GM12878 (cell line): ENCODE measurements at regions not wholly inside any gene's neighbourhood (a gene's known extent, or its start where the extent isn't known, plus 50 kb on each side); places are given as distances from the start of the nearest gene placed in this dataset.
A peak's percentile ranks its signal among the peaks of the same experiment; 100 is the strongest.

ENCODE experiments used
- ATAC-seq: fragments of 200-7000 bp; cut with Tn5 transposase; 3 replicates; pipeline ENCODE4 v1.9.1; 2020; ENCODE audit warnings: mild to moderate bottlenecking, moderate library complexity
- BruUV-seq: library from RNA; stranded (reverse); fragments of 400-500 nt; replicated peaks from 2 replicates; lab custom pipeline; 2021; lab: Mats Ljungman, UMichigan
- CTCF ChIA-PET: fragments of 300-600 bp; sonication (Branson Sonifier 250); formaldehyde crosslinking; extraction: SDS; loops from one replicate; lab custom pipeline; 2021; ENCODE audit warnings: inconsistent platforms; lab: Yijun Ruan, JAX
- POLR2A ChIA-PET: fragments of 350-600 bp; formaldehyde crosslinking; extraction: SDS; loops from one replicate; lab custom pipeline; 2021; ENCODE audit warnings: inconsistent platforms; lab: Charles Lee
- RAD21 ChIA-PET: fragments of 300-600 bp; sonication (Branson Sonifier 250); formaldehyde crosslinking; loops from one replicate; lab custom pipeline; 2023; ENCODE audit warnings: antibody characterized with exemption; ENCODE audit not compliant: unreplicated experiment; lab: Charles Lee
- SMC1A ChIA-PET: fragments of 300-600 bp; sonication (Branson Sonifier 250); formaldehyde crosslinking; loops from one replicate; lab custom pipeline; 2023; ENCODE audit not compliant: unreplicated experiment, uncharacterized antibody; lab: Charles Lee
- DNase-seq: peaks from one replicate; pipeline ENCODE4 v3.0.0-alpha.2; 2011; ENCODE audit warnings: low read depth, low spot score
- FAIRE-seq: peaks from 3 replicates; lab custom pipeline; 2011; peaks lifted over from hg19 to GRCh38; lab: Jason Lieb, UNC
- H2AFZ ChIP-seq: 2 replicates; pipeline ENCODE4 v1.6.0; 2011; ENCODE audit warnings: low read depth, low read length, control low read depth; ENCODE audit not compliant: control insufficient read depth
- H3K27ac ChIP-seq: 2 replicates; pipeline ENCODE4 v1.5.1; 2011; ENCODE audit warnings: control low read depth; ENCODE audit not compliant: control insufficient read depth, insufficient read depth
- H3K27me3 ChIP-seq, 2 experiments: replicated peaks in 1 of 2; 2 replicates each; pipeline versions ENCODE4 v1.6.0 to v1.6.1; 2011; ENCODE audit warnings: low read length in 1 of 2; ENCODE audit not compliant: control insufficient read depth in 2 of 2, insufficient read depth in 2 of 2
- H3K36me3 ChIP-seq, 2 experiments: 2 replicates each; pipeline ENCODE4 v1.5.1; 2011; ENCODE audit warnings: low read length in 1 of 2; ENCODE audit not compliant: control insufficient read depth in 2 of 2, insufficient read depth in 2 of 2
- H3K4me1 ChIP-seq: 2 replicates; pipeline ENCODE4 v1.6.1; 2011; ENCODE audit warnings: mild to moderate bottlenecking, low read length, moderate library complexity, mixed read lengths; ENCODE audit not compliant: control insufficient read depth, insufficient read depth
- H3K4me2 ChIP-seq: 2 replicates; pipeline ENCODE4 v1.6.0; 2011; ENCODE audit warnings: control low read depth; ENCODE audit not compliant: control insufficient read depth, insufficient read depth
- H3K4me3 ChIP-seq: fragments of 200-600 bp; sonication (generic); 2 replicates; pipeline ENCODE4 v1.5.1; 2016
- H3K79me2 ChIP-seq: 2 replicates; pipeline ENCODE4 v1.6.0; 2011; ENCODE audit warnings: low read length; ENCODE audit not compliant: control insufficient read depth, insufficient read depth
- H3K9ac ChIP-seq: 2 replicates; pipeline ENCODE4 v1.8.0; 2011; ENCODE audit warnings: low read length, control low read depth, mixed read lengths; ENCODE audit not compliant: control insufficient read depth, insufficient read depth
- H3K9me3 ChIP-seq: replicated peaks from 3 replicates; pipeline ENCODE4 v1.5.1; 2011; ENCODE audit warnings: mild to moderate bottlenecking, low read length; ENCODE audit not compliant: control insufficient read depth, insufficient read depth
- H4K20me1 ChIP-seq: 2 replicates; pipeline ENCODE4 v1.6.0; 2011; ENCODE audit not compliant: control insufficient read depth, insufficient read depth
- ASH2L ChIP-seq: fragments of 300-600, 200-600 bp; sonication (generic); IDR thresholded peaks from 2 replicates; pipeline ENCODE4 v1.6.1; 2017; ENCODE audit warnings: low read depth, mild to moderate bottlenecking, borderline replicate concordance
- BCL3 ChIP-seq: IDR thresholded peaks from 2 replicates; pipeline ENCODE4 v1.6.1; 2011; ENCODE audit warnings: borderline replicate concordance, low read depth, mild to moderate bottlenecking, moderate library complexity, low read length; ENCODE audit not compliant: insufficient read depth, poor library complexity, severe bottlenecking
- BRCA1 ChIP-seq: IDR thresholded peaks from 2 replicates; pipeline ENCODE4 v1.6.1; 2011; ENCODE audit warnings: low read depth, low read length, improper control_type of control experiment
- CHD4 ChIP-seq: fragments of 200-600 bp; sonication (generic); IDR thresholded peaks from 2 replicates; pipeline ENCODE4 v1.6.1; 2016; ENCODE audit warnings: mild to moderate bottlenecking
- ESRRA ChIP-seq: IDR thresholded peaks from 2 replicates; pipeline ENCODE4 v1.6.1; 2012; ENCODE audit warnings: mild to moderate bottlenecking, low read length, improper control_type of control experiment
- GATAD2B ChIP-seq: fragments of 450-650 bp; conservative IDR thresholded peaks from 2 replicates; pipeline ENCODE4 v1.6.1; 2017; ENCODE audit warnings: low read depth, mild to moderate bottlenecking, moderate library complexity
- HDAC2 ChIP-seq: fragments of 200-600 bp; sonication (generic); IDR thresholded peaks from 2 replicates; pipeline ENCODE4 v1.6.1; 2017
- KDM1A ChIP-seq: fragments of 200-600 bp; sonication (generic); IDR thresholded peaks from 2 replicates; pipeline ENCODE4 v1.6.1; 2016; ENCODE audit warnings: borderline replicate concordance
- MAX ChIP-seq: IDR thresholded peaks from 2 replicates; pipeline ENCODE4 v1.6.1; 2012; ENCODE audit warnings: low read depth, low read length, improper control_type of control experiment
- MYC ChIP-seq: IDR thresholded peaks from 2 replicates; pipeline ENCODE4 v1.6.1; 2011; ENCODE audit warnings: mild to moderate bottlenecking, low read length, moderate library complexity, inconsistent platforms; ENCODE audit not compliant: insufficient read depth, insufficient replicate concordance, insufficient read length, severe bottlenecking
- NR2C2 ChIP-seq: IDR thresholded peaks from 2 replicates; pipeline ENCODE4 v1.6.1; 2011; ENCODE audit warnings: borderline replicate concordance, low read depth; ENCODE audit not compliant: control insufficient read depth, insufficient read length
- PAX8 ChIP-seq: fragments of 450-650 bp; IDR thresholded peaks from 2 replicates; pipeline ENCODE4 v1.6.1; 2017; ENCODE audit warnings: mild to moderate bottlenecking, moderate library complexity
- POLR2A ChIP-seq: IDR thresholded peaks from 2 replicates; pipeline ENCODE4 v1.6.1; 2011; ENCODE audit warnings: low read depth, mild to moderate bottlenecking, low read length
- PRDM15 ChIP-seq: fragments of 450-650 bp; formaldehyde crosslinking; IDR thresholded peaks from 2 replicates; pipeline ENCODE4 v1.4.0; 2020; ENCODE audit warnings: mild to moderate bottlenecking, moderate library complexity
- RUNX3 ChIP-seq: IDR thresholded peaks from 2 replicates; pipeline ENCODE4 v1.6.1; 2012; ENCODE audit warnings: low read length, inconsistent platforms
- SIX5 ChIP-seq: IDR thresholded peaks from 2 replicates; pipeline ENCODE4 v1.6.1; 2011; ENCODE audit warnings: mild to moderate bottlenecking, low read depth, low read length, moderate library complexity; ENCODE audit not compliant: severe bottlenecking
- SMARCA5 ChIP-seq: fragments of 450-650 bp; IDR thresholded peaks from 2 replicates; pipeline ENCODE4 v1.6.1; 2017; ENCODE audit warnings: mild to moderate bottlenecking
- SMC3 ChIP-seq: IDR thresholded peaks from 2 replicates; pipeline ENCODE4 v1.6.1; 2011; ENCODE audit warnings: low read length, improper control_type of control experiment, borderline replicate concordance
- SREBF2 ChIP-seq: IDR thresholded peaks from 2 replicates; pipeline ENCODE4 v1.6.1; 2012; ENCODE audit warnings: mild to moderate bottlenecking, low read length
- TCF3 ChIP-seq: IDR thresholded peaks from 2 replicates; pipeline ENCODE4 v1.6.1; 2012; ENCODE audit warnings: low read depth, mild to moderate bottlenecking, low read length, borderline replicate concordance; ENCODE audit not compliant: insufficient read depth
- TCF7 ChIP-seq: IDR thresholded peaks from 2 replicates; pipeline ENCODE4 v1.6.1; 2014; ENCODE audit warnings: antibody characterized with exemption, borderline replicate concordance
- ZSCAN29 ChIP-seq: fragments of 450-650 bp; IDR thresholded peaks from 2 replicates; pipeline ENCODE4 v1.6.1; 2017; ENCODE audit warnings: mild to moderate bottlenecking, moderate library complexity
- WGBS: methylation state at CpG from one replicate; pipeline ENCODE4 v1.1.6; 2016; ENCODE audit warnings: low lambda C conversion rate; ENCODE audit not compliant: insufficient replicate concordance, insufficient coverage; ENCODE audit errors: missing lambda C conversion rate; 5-methylcytosine and 5-hydroxymethylcytosine counted together
- in situ Hi-C: fragments of 300-500 bp; cut with MboI; formaldehyde crosslinking; loops from 9 replicates; pipeline ENCODE4 v1.14.3; 2018; ENCODE audit warnings: mixed read lengths
- intact Hi-C: fragments of 100-400 bp; cut with micrococcal nuclease; formaldehyde crosslinking; loops from one replicate; pipeline ENCODE4 v1.14.2; 2022; ENCODE audit not compliant: unreplicated experiment

GRCh38 chr16:47026492-47026891, 53.0 kb upstream of the DNAJA2 start (continued):
- TF ChIP-seq SIX5 = no peak
- no peak for TF ChIP-seq PAX8

- no peak for ATAC-seq
- H3K36me3 ChIP-seq = no peaks in the 10 kb centered on the region
- H2AFZ ChIP-seq = no peak overlapping the region
- in situ Hi-C loops (no loop called here), intact Hi-C loops (no loop called here)
- no peak for DNase-seq
- H4K20me1 ChIP-seq = no peaks in the 10 kb centered on the region
- H3K9me3 ChIP-seq = no peaks in the 10 kb centered on the region
- 89% methylated on average over 19 of the region's 20 CpGs for WGBS
- H3K27ac ChIP-seq = no peak overlapping the region
- H3K79me2 ChIP-seq = no peaks in the 10 kb centered on the region
- FAIRE-seq = no peak
- H3K27me3 ChIP-seq = no peaks in the 10 kb centered on the region
- no peak overlapping the region for H3K4me3 ChIP-seq
- POLR2A ChIA-PET = no interaction called here
- BruUV-seq = no TSS peak
- SMC1A ChIA-PET = interaction anchor here (0.9 to 1.4 kb wide), 2 partner anchors 9 to 116 kb away, joined by 3 read pairs; no protein-coding TSS in a partner anchor
- no peak overlapping the region for H3K9ac ChIP-seq
- no peaks in the 10 kb centered on the region for H3K4me1 ChIP-seq
- H3K4me2 ChIP-seq = no peak overlapping the region
- RAD21 ChIA-PET = no interaction called here
- CTCF ChIA-PET = interaction anchor here (0.9 to 1.9 kb wide), 2 partner anchors 9 to 12 kb away, joined by 4 to 5 read pairs; no protein-coding TSS in a partner anchor
- TF ChIP-seq BCL3 (peak; percentile 95), GATAD2B (no peak), RUNX3 (no peak), KDM1A (no peak), MAX (no peak), ESRRA (no peak), ZSCAN29 (no peak), POLR2A (no peak), NR2C2 (no peak), SREBF2 (no peak), SMARCA5 (no peak), ASH2L (no peak), CHD4 (no peak), BRCA1 (no peak), PRDM15 (no peak), MYC (no peak), SMC3 (no peak), HDAC2 (no peak), TCF7 (no peak), TCF3 (peak; percentile 92)
Measured at GRCh38 chr16:47025641-47026040, 52.2 kb upstream of the DNAJA2 start.
